KBM-7 (cell line): ENCODE measurements at regions not wholly inside any gene's neighbourhood (a gene's known extent, or its start where the extent isn't known, plus 50 kb on each side); places are given as distances from the start of the nearest gene placed in this dataset.

Experiments
- DNase-seq: peaks from one replicate; pipeline ENCODE4 v3.0.0-alpha.2; 2015
- in situ Hi-C: fragments of 300-500 bp; cut with MboI; formaldehyde crosslinking; loops from 2 replicates; pipeline ENCODE4 v1.14.3; 2020; ENCODE audit warnings: low sequenced_read_pairs, low pct_unique_long_range_greater_than_20kb, mixed read lengths

- no peak for DNase-seq
- in situ Hi-C loops, result no loop called here
Measured at GRCh38 chr3:193987186-193987585, 148.8 kb upstream of the HES1 start.

DNA sequence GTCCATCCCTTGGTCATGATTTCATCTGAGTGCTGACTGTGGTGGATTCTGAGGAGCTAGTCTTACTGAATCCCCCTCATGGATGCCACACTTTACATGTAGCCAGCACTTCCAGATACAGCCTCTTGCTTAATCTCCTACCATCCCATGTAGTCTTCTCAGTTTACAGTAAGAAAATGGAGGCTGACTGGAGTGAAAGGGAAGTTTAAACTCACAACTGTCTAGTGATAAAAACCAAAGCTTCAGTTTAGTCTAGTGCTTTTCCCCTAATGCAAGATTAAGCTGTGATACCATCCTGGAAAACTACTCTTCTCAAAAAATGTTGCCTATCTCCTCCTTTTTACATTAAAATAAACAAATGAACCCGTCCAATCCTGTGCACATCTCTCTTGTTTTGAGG lies 146.8 kb upstream of the HES1 start:
- in situ Hi-C loops, result no loop called here
- DNase-seq, result no peak

GRCh38 chr3:193991666-193992424 lies 144.1 kb upstream of the HES1 start:
- in situ Hi-C loops, result no loop called here
- DNase-seq, result no peak

- no peak for DNase-seq
- in situ Hi-C loops, result no loop called here
Measured at GRCh38 chr3:193992425-193993037, 143.4 kb upstream of the HES1 start.

DNA sequence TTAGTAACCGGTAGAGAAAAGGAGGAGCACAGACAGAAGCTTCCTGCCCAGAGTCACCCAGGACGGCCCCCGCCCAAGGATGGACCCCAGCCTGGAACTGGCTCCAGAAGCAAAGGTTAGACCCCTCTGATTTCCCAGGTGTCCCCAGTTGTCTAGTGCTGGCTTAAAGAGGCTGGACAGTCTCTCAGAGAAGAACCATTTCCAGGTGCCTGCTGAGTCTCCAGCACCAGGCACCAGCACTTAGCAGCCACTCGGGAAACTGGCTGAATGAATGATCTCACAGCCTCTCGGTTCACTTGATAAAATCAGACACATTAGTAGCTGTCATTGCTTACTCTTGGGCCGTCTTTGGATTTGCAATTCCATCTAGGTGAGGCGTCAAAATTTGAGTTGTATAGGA lies 139.7 kb upstream of the HES1 start:
- in situ Hi-C loops, result no loop called here
- DNase-seq, result no peak

GRCh38 chr3:193996641-193997089 lies 139.3 kb upstream of the HES1 start:
- DNase-seq, result no peak
- in situ Hi-C loops, result no loop called here

- no peak for DNase-seq
Measured at GRCh38 chr3:193997228-193998122, 138.5 kb upstream of the HES1 start.

DNA sequence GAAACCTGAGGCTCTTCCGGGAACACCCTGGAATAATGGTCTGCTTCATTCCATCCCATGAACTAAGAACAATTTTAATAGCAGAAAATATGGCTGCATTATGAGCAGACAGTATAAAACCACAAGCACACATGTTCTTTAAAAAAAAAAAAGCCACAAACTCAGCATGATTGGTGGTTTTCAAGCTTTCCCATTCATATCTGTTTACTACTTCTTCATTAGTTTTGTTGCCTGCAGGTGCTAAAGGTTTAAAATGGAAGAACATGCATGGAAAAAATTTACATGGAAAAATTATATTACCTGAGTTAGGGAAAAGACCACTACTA lies 137.9 kb upstream of the HES1 start:
- DNase-seq, result no peak
- in situ Hi-C loops, result no loop called here

More at GRCh38 chr3:193997228-193998122, 138.5 kb upstream of the HES1 start:
- in situ Hi-C loops, result no loop called here

GRCh38 chr3:193998628-193999195 lies 137.2 kb upstream of the HES1 start:
- DNase-seq, result no peak
- in situ Hi-C loops, result no loop called here

DNA sequence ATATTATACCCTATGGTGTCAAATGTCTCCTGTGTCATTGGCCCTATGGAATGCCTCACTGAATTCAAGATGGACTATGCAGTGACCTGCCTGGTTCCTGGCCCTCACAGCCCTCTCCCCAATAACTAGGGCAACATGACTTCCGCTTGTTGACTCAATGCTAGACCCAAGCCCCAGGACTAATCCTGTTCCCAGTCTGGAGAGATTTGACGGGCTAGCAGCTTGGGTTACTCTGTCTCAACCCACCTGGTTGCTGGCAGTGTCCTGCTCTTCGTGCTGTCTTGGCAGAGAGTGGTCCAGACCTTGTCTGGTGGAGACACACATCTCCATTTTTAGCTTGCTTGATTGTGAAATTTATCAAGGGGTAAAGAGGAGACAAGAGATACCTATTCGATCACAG lies 135.8 kb upstream of the HES1 start:
- DNase-seq, result no peak
- in situ Hi-C loops, result no loop called here

- DNase-seq, result no peak
- in situ Hi-C loops, result no loop called here
Measured at GRCh38 chr3:194000712-194001111, 135.2 kb upstream of the HES1 start.

DNA sequence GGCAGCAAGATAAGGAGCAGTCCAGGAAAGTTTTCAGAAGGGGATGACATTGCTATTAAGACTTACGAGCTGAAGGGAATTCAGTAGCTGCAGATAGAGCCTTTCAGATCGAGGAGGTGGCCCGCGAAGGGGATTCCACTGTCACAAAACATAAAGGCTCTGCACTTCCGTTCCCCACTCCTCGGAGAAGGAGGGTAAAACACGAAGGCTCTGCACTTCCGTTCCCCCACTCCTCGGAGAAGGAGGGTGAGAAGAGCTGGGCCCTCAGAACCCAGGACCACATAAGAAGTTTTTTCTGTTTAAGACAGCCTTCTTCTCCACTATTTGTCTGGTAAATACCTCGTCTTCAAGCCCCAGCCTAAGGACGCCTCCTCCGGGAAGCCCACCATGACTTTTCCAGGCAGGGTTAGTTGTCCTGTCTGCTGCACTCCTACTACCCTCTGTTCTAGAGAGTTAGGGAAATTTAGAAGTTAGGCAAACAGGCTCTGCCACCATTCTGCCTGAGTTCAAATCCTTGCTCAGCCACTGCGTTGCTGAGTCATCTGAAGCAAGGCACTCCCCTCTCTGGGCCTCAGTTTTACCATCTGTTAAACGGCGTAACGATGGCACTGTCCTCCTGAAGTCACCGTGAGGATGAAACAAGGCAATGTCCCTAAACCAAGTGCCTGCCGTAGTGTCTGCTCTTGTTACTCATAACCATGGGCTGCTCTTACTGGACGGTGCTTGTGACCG lies 134.1 kb upstream of the HES1 start:
- DNase-seq, result no peak
- in situ Hi-C loops, result no loop called here

DNA sequence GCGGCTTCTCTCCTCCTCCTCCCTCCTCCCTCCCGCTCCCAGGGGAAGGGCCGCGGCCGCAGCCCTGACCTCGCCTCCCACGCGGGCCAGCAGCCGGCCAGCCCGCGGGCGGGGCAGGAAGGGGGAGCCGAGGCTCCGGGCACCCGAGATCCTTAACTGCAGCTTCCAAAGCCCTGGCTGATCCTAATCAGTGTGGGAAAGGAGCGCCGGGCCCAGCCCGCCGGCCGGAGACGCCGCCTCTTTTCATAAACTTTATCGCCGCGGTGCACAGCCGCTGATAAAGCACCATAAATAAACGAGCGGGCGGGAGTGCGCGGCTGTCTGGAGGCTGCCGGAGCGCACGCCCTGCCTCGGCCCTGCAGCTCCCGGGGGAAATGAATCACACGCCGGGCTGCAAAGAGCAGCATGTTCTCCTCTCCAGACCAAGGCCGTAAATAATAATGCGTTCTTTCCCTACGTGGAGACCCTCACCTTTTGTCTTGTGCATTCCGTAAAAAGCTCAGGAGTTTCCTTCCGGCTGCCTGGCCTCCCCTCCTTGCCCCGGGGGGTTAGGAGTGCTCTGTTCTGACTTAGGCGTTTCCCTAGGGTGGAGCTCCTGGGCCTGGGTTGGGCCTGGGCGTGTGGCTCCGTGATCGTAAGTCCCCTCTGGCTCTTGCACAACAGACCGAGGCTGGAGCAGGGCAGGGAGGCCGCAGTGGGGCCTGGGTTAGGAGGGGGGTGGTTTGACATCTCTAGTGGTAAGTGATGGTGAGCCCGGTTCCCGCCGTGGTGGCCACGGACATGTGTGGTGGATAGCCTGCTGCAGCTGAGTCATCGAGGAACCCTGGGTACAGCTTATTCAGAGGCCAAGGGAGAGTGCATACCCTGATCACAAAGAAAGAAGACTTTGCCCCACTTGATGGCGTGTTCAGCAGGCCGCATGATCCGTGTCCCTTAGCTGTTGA lies 132.6 kb upstream of the HES1 start:
- in situ Hi-C loops, result no loop called here
- peak; percentile 80 for DNase-seq

GRCh38 chr3:194005930-194006501 lies 129.9 kb upstream of the HES1 start:
- no peak for DNase-seq
- in situ Hi-C loops, result no loop called here

DNA sequence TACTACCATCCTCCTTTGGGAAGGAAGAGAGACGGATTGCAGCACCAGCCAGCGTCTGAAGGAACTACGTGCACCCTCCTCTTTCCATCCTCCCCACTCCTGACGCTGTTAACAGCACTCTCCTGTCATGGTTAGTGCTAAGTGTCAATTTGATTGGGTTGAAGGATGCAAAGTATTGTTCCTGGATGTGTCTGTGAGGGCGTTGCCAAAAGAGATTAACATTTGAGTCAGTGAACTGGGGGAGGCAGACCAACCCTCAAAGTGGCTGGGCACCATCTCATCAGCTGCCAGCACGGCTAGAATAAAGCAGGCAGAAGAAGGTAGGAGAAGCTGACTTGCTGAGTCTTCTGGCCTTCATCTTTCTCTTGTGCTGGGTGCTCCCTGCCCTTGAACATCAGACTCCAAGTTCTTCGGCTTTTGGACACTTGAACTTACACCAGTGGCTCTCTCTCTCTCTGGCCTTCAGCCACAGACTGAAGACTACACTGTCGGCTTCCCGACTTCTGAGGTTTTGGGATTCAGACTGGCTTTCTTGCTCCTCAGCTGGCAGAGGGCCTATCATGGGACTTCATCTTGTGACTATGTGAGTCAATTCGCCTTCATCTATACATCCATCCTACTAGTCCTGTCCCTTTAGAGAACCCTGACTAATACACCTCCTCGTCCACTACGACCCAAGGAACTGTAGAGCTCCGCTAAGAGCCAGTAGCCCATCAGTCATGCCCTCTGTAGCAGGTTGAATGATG lies 128.2 kb upstream of the HES1 start:
- in situ Hi-C loops, result no loop called here
- DNase-seq, result no peak

GRCh38 chr3:194009019-194009418 lies 126.9 kb upstream of the HES1 start:
- in situ Hi-C loops, result no loop called here
- no peak for DNase-seq

DNA sequence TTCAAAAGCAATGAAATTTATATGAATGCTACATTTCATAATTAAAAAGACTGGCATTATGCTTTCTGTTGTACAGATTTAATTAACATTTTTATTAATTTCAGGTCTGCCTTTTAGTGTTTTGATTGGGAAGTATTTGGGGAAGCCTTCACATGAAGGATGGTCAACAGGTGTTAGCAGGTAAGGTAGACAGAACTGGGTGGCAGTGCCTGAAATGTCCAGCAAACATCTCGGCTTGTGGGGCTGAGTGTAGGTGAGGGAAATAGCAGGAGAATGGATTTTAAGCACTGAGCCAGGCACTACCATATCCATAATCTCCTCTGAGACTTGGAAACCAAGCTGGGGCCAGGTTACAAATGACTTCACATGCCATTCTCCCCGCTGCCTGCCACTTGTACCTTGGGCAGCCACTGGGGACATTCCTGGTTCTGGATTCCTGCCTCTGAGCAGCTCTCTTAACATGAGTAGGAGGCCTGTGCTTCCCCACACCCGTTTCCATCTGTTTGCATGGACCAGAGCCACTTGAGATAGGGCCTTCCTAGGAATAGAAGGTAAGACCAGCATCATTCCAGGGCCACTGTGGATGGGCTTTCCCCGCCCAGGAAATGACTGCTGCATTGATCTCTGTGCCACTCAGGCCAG lies 125.9 kb upstream of the HES1 start:
- in situ Hi-C loops, result no loop called here
- DNase-seq, result no peak
